H1 (cell line): ENCODE measurements at regions not wholly inside any gene's neighbourhood (a gene's known extent, or its start where the extent isn't known, plus 50 kb on each side); places are given as distances from the start of the nearest gene placed in this dataset.
"Not testable (repeated sequence)": the region's sequence is repeated elsewhere in the genome, so short reads cannot be mapped to it uniquely, and the experiment has no call there.

Experiments used
- ASH2L ChIP-seq: fragments of 200-600, 300-600 bp; sonication (generic); IDR thresholded peaks from one replicate; pipeline ENCODE4 v1.7.1; 2017; ENCODE audit warnings: low read length
- EZH2 ChIP-seq: fragments of 200-600 bp; sonication (generic); IDR thresholded peaks from 2 replicates; pipeline ENCODE4 v1.7.1; 2012; ENCODE audit warnings: low read depth, mild to moderate bottlenecking, moderate library complexity, low read length, inconsistent platforms; ENCODE audit not compliant: severe bottlenecking
- HDAC6 ChIP-seq: IDR thresholded peaks from one replicate; pipeline ENCODE4 v1.7.1; 2012; ENCODE audit warnings: low read depth, mild to moderate bottlenecking, inconsistent platforms, low read length, moderate library complexity
- JUND ChIP-seq: IDR thresholded peaks from 2 replicates; pipeline ENCODE4 v1.6.1; 2011; ENCODE audit warnings: mild to moderate bottlenecking, improper control_type of control experiment, low read length
- POLR2AphosphoS5 ChIP-seq: IDR thresholded peaks from 2 replicates; pipeline ENCODE4 v1.6.1; 2011; ENCODE audit warnings: low read depth, low read length
- RFX5 ChIP-seq: IDR thresholded peaks from 2 replicates; pipeline ENCODE4 v1.6.1; 2011; ENCODE audit warnings: low read depth, low read length, improper control_type of control experiment, borderline replicate concordance
- TAF1 ChIP-seq: IDR thresholded peaks from 2 replicates; pipeline ENCODE4 v1.6.1; 2011; ENCODE audit warnings: mild to moderate bottlenecking, low read depth, low read length
- YY1 ChIP-seq: IDR thresholded peaks from 2 replicates; pipeline ENCODE4 v1.6.1; 2011; ENCODE audit warnings: low read depth, mild to moderate bottlenecking, low read length
- TF ChIP-seq, protein P1 (sequence below), 3 experiments: IDR thresholded peaks; 1 replicate in 2 of 3; 2 replicates in 1 of 3; pipeline versions ENCODE4 v1.5.1 to v1.6.1; 2011; ENCODE audit warnings: low read length in 3 of 3, mild to moderate bottlenecking in 3 of 3, inconsistent platforms in 2 of 3, low read depth in 1 of 3, moderate library complexity in 1 of 3; ENCODE audit not compliant: insufficient read depth in 1 of 3; ENCODE audit errors: control extremely low read depth in 1 of 3
- TF ChIP-seq, protein P2 (sequence below): IDR thresholded peaks from 2 replicates; pipeline ENCODE4 v1.6.1; 2011; ENCODE audit warnings: low read depth, mild to moderate bottlenecking, low read length; ENCODE audit not compliant: insufficient read depth

DNA sequence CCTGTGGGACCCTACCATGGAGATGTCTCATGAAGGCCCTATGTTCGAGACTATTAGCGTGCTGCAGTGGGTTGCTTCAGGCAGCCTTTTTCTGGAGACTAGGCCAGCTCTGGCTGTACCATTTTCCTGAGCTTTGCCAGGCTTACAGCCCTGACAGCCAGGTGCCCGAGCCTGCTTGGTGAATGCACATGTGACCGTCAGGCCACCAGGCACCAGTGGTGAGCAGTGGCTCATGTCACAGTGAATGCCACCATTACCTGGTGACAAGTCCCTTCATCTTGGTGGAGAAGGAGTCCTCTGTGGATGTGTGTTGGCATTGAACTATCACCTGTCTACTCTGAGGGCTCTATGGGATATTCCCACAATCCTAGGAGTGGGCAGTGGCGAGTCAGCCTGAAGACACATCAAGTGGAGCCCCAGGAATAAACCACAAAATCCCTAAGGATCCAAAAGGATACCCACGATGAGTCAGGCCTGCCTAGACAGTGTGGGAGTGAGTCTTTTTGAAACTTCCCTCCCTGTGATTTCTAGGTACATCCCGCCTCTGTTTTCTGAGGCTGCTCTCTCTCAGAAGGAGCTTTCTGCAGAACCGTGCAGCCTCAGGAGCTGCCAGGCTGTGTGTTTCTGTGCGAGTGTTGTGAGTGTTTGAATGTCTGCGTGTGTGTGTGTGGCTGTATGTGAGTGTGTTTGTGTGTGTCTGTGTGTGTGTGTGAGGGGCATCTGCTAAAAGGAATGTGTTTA, 282.0 kb upstream of the ZNF337 start:
- TF ChIP-seq ASH2L, POLR2AphosphoS5, EZH2, RFX5, TAF1, HDAC6, JUND, YY1: not testable (repeated sequence)
- TF ChIP-seq, protein P1, sequence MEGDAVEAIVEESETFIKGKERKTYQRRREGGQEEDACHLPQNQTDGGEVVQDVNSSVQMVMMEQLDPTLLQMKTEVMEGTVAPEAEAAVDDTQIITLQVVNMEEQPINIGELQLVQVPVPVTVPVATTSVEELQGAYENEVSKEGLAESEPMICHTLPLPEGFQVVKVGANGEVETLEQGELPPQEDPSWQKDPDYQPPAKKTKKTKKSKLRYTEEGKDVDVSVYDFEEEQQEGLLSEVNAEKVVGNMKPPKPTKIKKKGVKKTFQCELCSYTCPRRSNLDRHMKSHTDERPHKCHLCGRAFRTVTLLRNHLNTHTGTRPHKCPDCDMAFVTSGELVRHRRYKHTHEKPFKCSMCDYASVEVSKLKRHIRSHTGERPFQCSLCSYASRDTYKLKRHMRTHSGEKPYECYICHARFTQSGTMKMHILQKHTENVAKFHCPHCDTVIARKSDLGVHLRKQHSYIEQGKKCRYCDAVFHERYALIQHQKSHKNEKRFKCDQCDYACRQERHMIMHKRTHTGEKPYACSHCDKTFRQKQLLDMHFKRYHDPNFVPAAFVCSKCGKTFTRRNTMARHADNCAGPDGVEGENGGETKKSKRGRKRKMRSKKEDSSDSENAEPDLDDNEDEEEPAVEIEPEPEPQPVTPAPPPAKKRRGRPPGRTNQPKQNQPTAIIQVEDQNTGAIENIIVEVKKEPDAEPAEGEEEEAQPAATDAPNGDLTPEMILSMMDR (IDR thresholded peaks at IDR 0.05; ENCODE audit: control extremely low read depth in 1 of 3, insufficient read depth in 1 of 3, low read depth in 1 of 3, low read length in 3 of 3): not testable (repeated sequence)
- TF ChIP-seq, protein P2, sequence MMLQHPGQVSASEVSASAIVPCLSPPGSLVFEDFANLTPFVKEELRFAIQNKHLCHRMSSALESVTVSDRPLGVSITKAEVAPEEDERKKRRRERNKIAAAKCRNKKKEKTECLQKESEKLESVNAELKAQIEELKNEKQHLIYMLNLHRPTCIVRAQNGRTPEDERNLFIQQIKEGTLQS: not testable (repeated sequence)
